GM12892 (cell line): ENCODE measurements at regions not wholly inside any gene's neighbourhood (a gene's known extent, or its start where the extent isn't known, plus 50 kb on each side); places are given as distances from the start of the nearest gene placed in this dataset.

ENCODE experiments used
- POLR2A ChIP-seq: IDR thresholded peaks from 2 replicates; pipeline ENCODE4 v1.6.1; 2011; ENCODE audit warnings: low read depth, low read length, control low read depth
- TAF1 ChIP-seq: IDR thresholded peaks from 2 replicates; pipeline ENCODE4 v1.6.1; 2011; ENCODE audit warnings: low read depth, mild to moderate bottlenecking, control low read depth, low read length, borderline replicate concordance

DNA sequence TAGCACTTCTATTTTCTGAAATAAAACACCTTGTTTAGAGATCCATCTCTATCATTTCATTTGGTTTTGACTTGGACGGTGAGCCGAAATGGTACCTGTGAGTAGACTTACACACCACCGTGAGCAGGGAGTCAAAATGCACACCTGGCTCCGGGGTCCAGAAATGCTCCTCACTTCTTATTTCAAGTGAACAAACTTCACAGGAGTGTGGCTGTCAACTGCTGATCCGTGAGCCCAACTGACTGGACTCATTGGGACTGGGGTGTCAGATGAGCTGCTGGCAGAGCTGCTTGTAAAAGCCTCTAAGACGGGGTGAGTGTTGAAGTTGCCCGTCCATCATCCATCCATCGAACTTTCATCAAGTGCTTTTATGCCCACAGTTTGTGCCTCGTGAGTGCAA lies 435.5 kb downstream of the GLRX3 start:
- TF ChIP-seq POLR2A (no peak), TAF1 (no peak)
